CD4-positive, alpha-beta T cell treated with Interleukin-6 at 100 ng/mL for 8 hours (primary cell): ENCODE measurements at regions not wholly inside any gene's neighbourhood (a gene's known extent, or its start where the extent isn't known, plus 50 kb on each side); places are given as distances from the start of the nearest gene placed in this dataset.

Experiments
- DNase-seq: peaks from one replicate; pipeline ENCODE4 v3.0.0-alpha.2; 2020; ENCODE audit warnings: mixed read lengths, low spot score

DNA sequence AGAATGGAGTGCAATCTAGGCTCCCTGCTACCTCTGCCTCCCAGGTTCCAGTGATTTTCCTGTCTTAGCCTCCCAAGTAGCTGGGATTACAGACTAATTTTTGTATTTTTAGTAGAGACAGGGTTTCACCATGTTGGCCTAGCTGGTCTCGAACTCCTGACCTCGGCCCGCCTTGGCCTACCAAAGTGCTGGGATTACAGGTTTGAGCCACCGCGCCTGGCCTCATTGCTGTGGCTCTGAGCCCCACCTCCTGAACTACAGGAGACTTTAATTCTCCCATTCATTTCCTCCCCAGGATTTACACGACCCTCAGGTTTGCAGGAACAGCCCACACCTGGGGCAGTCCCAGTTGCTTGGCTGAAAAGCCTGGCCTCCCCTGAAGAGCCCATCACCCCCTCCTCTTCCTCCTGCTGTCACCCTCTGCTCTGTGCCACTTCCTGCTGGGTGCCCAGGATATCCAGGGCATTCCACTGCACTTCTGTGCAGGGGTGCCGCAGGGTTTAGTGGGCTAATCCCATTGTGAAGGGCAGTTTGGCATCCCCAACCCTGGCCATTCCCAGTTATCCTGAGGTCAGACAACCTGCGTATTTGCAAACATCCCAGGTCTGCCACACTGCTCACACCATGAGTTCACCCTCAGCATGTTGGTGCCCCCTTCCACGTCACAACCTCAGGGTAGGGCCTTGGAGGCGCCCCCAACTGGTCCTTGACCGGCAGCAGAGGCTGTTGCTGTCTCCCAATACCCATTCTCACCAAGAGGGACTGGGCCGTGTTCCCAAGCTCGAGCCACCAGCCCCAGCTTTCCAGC is 265.0 kb upstream of the IRX4 start:
- no peak for DNase-seq

- DNase-seq = no peak
Measured at GRCh38 chr5:2143646-2144353, 261.1 kb upstream of the IRX4 start.

DNA sequence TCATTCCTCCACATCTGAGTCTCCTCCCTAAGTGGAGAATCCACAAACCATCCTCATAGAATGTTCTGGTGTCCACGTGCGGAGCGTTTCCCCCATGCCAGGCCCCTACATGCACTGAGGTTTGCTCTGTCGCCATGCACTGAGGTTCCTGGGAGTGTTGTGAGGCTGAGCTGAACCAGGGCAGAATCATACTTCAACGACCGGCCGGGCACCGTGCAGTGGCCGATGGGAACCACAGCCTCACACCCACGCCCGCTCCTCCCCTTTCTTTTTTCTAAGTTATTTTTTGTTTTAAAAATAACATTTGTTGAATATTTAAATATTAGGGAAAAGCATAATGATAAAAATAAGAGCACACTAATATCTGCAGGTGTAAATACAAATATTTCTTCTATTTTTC is 260.4 kb upstream of the IRX4 start:
- no peak for DNase-seq

GRCh38 chr5:2142456-2142954 is 259.8 kb upstream of the IRX4 start:
- no peak for DNase-seq

DNA sequence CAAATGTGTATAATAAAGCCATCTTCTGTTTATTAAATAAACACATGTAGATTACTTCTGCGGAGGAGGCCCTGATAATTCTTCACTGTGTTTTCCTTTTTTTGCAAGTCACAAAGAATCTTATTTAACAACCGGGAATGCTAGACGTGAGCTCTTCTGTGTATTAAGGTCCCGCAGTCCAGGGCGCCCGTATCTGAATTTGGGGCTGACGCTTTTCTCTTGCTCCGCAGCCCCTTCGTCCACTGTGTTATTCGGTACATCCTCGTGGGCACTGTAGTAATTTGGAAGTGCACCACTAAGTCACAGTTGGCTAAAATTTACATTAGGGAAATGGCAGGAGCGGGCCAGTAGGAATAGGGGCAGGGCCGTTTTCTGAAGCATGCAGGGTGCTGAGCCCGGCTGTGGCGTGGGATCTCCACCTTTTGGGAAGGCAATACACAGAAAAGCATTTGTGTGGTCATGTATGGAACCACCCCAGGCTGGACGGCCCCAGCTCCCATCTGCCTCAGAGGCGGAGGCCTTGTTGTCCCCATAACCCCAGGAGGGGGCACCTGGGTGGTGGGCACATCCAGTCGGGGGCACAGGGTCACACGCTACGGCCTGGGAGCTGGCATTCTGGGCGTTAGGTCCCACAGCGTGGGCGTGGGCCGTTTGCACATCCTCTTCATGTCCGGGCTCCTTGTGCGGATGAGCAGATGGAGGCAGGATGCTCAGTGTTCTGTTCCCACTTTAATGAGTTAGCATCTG is 258.7 kb upstream of the IRX4 start:
- no peak for DNase-seq

DNA sequence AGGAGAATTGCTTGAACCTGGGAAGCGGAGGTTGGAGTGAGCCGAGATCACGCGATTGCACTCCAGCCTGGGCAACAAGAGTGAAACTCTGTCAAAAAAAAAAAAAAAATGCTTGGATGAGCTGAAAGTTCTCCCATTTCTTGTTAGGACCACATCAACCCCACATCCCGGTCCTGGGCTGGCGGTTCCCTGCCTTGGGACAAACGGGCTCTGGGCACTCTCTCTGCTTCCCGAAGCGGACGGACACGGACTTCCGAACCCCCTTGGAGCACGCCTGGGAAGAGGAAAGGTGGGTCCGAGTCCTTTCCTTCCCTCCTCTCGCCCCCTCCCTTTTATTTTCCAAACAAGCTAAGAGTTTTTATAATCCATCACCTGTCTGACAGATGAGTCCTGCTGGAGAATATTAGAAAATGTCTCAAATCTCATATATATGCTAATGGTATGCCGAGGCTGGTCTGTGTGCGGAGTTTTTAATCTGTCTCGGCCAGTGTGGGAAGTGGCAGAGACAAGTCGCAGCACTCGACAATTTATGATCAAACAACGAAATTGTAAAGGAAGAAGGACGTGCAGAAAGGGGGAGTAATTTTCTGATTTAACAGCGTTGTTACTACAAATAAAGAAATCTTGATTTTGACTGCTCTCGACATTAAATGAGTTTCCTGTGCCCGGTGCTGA is 257.9 kb upstream of the IRX4 start:
- DNase-seq = no peak

GRCh38 chr5:2139478-2139877 is 256.8 kb upstream of the IRX4 start:
- no peak for DNase-seq

GRCh38 chr5:2138896-2139295 is 256.2 kb upstream of the IRX4 start:
- DNase-seq = no peak

GRCh38 chr5:2137444-2138050 is 254.8 kb upstream of the IRX4 start:
- no peak for DNase-seq

GRCh38 chr5:2136728-2137333 is 254.1 kb upstream of the IRX4 start:
- no peak for DNase-seq

- DNase-seq = no peak
Measured at GRCh38 chr5:2135833-2136232, 253.1 kb upstream of the IRX4 start.

GRCh38 chr5:2135354-2135753 is 252.6 kb upstream of the IRX4 start:
- DNase-seq = no peak

GRCh38 chr5:2134543-2135292 is 252.0 kb upstream of the IRX4 start:
- no peak for DNase-seq

DNA sequence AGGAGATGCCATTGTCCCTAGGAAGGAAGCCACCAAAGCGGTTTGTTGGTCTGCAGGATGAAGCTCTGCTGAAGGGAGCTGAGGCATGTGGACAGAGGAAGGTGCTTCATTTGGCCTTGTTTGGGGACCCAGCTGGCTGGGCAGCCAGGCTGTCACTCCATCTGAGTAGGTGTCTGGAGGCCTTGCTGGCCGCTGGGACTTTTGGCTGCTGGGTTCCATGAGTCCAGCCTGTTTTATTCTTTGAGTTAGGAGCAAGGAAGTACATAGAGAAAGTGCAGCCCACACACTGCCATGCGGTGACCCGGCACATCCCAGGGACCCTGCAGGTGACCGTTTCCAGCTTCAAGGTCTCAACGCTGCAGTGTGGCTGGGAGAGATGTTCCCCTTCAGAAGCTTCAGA is 251.2 kb upstream of the IRX4 start:
- DNase-seq = no peak

DNA sequence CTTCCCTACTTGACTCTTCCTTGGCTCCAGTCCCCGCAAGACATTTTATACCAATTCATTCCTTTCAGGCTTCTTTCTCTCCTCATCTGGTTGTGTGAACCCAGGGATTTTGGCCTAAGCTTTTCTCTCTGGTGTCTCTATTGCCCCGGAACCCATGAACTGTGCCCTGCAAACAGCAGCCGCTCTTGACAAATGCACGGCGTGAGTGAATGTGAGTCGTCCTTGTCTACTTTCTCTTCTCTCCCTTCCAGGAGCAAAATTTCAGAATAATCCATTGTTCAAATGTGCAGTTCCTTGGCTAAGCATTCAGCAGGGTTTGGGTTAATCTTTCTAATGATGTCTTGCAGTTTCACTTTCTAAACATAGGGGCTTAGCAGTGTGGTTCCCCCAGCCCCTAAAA is 250.4 kb upstream of the IRX4 start:
- no peak for DNase-seq

DNA sequence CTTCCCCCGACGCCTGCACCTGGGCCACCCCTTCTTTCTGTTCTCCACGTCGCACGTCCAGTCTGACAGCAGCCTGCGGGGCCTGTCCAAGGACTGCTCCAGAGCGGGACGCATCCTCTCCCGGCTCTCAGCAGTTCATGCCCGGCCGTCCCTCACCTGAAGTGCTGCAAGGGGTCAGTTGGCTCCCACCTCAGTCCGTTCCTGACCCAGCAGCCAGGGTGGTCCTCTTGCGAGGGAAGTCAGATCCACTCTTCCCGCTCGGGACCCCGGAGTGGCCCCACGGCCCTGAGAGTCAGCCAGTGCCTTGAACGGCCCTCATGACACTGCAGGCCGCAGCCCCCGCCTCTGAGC is 249.7 kb upstream of the IRX4 start:
- DNase-seq = no peak

- DNase-seq = no peak
Measured at GRCh38 chr5:2131826-2132496, 249.2 kb upstream of the IRX4 start.

DNA sequence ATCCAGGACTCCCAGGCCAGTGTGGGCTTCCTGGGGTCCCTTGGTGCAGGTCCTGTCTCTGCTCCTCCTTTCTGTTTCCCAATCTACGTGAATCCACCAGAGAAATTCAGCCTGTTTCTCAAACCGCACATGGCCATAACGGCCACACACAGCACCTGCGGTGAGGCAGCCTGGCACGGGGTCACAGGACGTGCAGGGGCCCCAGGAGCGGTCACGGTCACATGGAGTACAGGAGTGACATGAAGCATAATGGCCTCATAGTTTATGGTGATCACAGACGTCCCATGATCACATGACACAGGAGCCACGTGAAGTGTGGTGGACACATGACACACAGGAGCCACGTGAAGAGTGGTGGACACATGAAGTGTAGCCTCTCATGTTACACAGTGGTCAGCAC is 248.5 kb upstream of the IRX4 start:
- DNase-seq = no peak

DNA sequence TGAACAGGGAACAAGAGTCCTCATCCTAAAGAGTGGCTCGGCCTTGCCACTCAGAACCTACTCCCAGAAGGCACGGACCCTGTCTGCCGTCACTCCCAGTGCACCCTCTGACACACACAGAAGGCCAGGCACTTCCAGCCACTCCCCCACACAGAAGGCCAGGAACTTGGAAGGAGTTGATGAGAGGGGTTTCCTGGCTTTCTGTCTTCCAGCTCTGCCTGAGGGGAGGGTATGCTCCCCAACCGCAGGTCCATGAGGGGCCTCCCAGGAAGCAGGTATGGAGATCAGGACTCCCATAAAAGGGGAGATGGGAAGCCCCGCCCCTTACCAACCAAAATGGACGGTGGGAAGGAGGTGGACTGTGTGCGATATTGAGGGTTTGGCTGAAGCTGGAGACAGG is 247.6 kb upstream of the IRX4 start:
- DNase-seq = no peak
